LNCaP clone FGC (cell line): ENCODE measurements at regions not wholly inside any gene's neighbourhood (a gene's known extent, or its start where the extent isn't known, plus 50 kb on each side); places are given as distances from the start of the nearest gene placed in this dataset.

Source experiments
- DNase-seq: peaks from one replicate; pipeline ENCODE4 v3.0.0-alpha.2; 2011; ENCODE audit warnings: low read depth
- H3K4me3 ChIP-seq: 2 replicates; pipeline ENCODE4 v1.5.1; 2011; ENCODE audit warnings: mild to moderate bottlenecking, low read depth, low read length, control low read depth
- CTCF ChIP-seq: IDR thresholded peaks from 2 replicates; pipeline ENCODE4 v1.5.1; 2012; ENCODE audit warnings: mild to moderate bottlenecking; ENCODE audit not compliant: control insufficient read depth, insufficient read depth; ENCODE audit errors: extremely low read depth

- TF ChIP-seq CTCF: no peak
- no peak for DNase-seq
- H3K4me3 ChIP-seq: no peak overlapping the region
Observed at GRCh38 chr11:39205236-39205995, 2254.0 kb downstream of the LRRC4C start.

- no peak overlapping the region for H3K4me3 ChIP-seq
- DNase-seq: no peak
- TF ChIP-seq CTCF: no peak
Observed at GRCh38 chr11:39192671-39193070, 2266.8 kb downstream of the LRRC4C start.

GRCh38 chr11:39190751-39191150, 2268.7 kb downstream of the LRRC4C start:
- DNase-seq: no peak
- no peak overlapping the region for H3K4me3 ChIP-seq

GRCh38 chr11:39177678-39178077, 2281.8 kb downstream of the LRRC4C start:
- H3K4me3 ChIP-seq: no peak overlapping the region
- no peak for TF ChIP-seq CTCF
- no peak for DNase-seq

More at GRCh38 chr11:39190751-39191150, 2268.7 kb downstream of the LRRC4C start:
- TF ChIP-seq CTCF: no peak

- no peak for TF ChIP-seq CTCF
- H3K4me3 ChIP-seq: no peak overlapping the region
Observed at GRCh38 chr11:39174965-39175364, 2284.5 kb downstream of the LRRC4C start.

GRCh38 chr11:39174196-39174595, 2285.3 kb downstream of the LRRC4C start:
- no peak overlapping the region for H3K4me3 ChIP-seq
- TF ChIP-seq CTCF: no peak
- no peak for DNase-seq

More at GRCh38 chr11:39174965-39175364, 2284.5 kb downstream of the LRRC4C start:
- DNase-seq: no peak

GRCh38 chr11:39165021-39165420, 2294.4 kb downstream of the LRRC4C start:
- no peak overlapping the region for H3K4me3 ChIP-seq
- no peak for TF ChIP-seq CTCF
- DNase-seq: no peak
